ENCODE measurements at regions not wholly inside any gene's neighbourhood (a gene's known extent, or its start where the extent isn't known, plus 50 kb on each side); places are given as distances from the start of the nearest gene placed in this dataset.

- DNase-seq = no peak
Measured at GRCh38 chr2:151197184-151198108, 64.2 kb downstream of the RBM43 start.

GRCh38 chr2:151193576-151193975, 68.1 kb downstream of the RBM43 start:
- DNase-seq = no peak

- DNase-seq = no peak
Measured at GRCh38 chr2:151192681-151193080, 69.0 kb downstream of the RBM43 start.

- DNase-seq = no peak
Measured at GRCh38 chr2:151191001-151191400, 70.7 kb downstream of the RBM43 start.

- no peak for DNase-seq
Measured at GRCh38 chr2:151189125-151189524, 72.5 kb downstream of the RBM43 start.

GRCh38 chr2:151186011-151186410, 75.7 kb downstream of the RBM43 start:
- no peak for DNase-seq

GRCh38 chr2:151182899-151183809, 78.5 kb downstream of the RBM43 start:
- DNase-seq = no peak

- no peak for DNase-seq
Measured at GRCh38 chr2:151182396-151182795, 79.3 kb downstream of the RBM43 start.

- DNase-seq = no peak
Measured at GRCh38 chr2:151181524-151181923, 80.1 kb downstream of the RBM43 start.

GRCh38 chr2:151180123-151180522, 81.5 kb downstream of the RBM43 start:
- no peak for DNase-seq

GRCh38 chr2:151178207-151178606, 83.5 kb downstream of the RBM43 start:
- no peak for DNase-seq

GRCh38 chr2:151177756-151178155, 83.9 kb downstream of the RBM43 start:
- no peak for DNase-seq

GRCh38 chr2:151176661-151177060, 85.0 kb downstream of the RBM43 start:
- DNase-seq = no peak

- DNase-seq = no peak
Measured at GRCh38 chr2:151175864-151176263, 85.8 kb downstream of the RBM43 start.

GRCh38 chr2:151174127-151174526, 87.5 kb downstream of the RBM43 start:
- no peak for DNase-seq

- no peak for DNase-seq
Measured at GRCh38 chr2:151171186-151171585, 90.5 kb downstream of the RBM43 start.

- DNase-seq = no peak
Measured at GRCh38 chr2:151166410-151166809, 95.3 kb downstream of the RBM43 start.

GRCh38 chr2:151165105-151165684, 96.5 kb downstream of the RBM43 start:
- no peak for DNase-seq

GRCh38 chr2:151161821-151162551, 99.7 kb downstream of the RBM43 start:
- peak; percentile 46 for DNase-seq

- DNase-seq = no peak
Measured at GRCh38 chr2:151159109-151159662, 102.5 kb downstream of the RBM43 start.

GRCh38 chr2:151157000-151157735, 104.5 kb downstream of the RBM43 start:
- DNase-seq = no peak

- DNase-seq = no peak
Measured at GRCh38 chr2:151156431-151156830, 105.2 kb downstream of the RBM43 start.
